ENCODE measurements at regions not wholly inside any gene's neighbourhood (a gene's known extent, or its start where the extent isn't known, plus 50 kb on each side); places are given as distances from the start of the nearest gene placed in this dataset.

DNA sequence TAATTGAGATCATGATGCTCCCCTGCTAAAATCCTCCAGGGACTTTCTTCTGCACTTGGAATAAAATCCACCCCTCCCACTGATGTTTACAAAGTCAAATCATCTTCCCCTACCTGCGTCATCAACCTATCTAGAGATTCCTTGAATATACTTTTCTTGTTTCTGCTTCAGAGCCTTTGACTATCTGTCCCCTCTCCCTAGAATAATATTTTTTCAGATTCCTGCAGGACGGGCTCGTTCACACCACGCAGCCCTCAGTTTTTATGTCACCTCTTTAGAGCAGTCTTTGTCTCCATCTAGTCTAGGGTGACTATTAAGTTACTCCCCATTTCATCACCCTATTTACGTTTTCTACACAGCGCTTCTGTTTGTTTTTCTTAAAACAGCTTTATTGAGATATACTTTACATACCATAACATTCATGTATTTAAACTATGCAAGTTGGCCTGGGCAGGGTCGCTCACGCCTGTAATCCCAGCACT, 94.8 kb upstream of the SESN3 start:
- Mint-ChIP-seq H3K9me3 (peaks cover 8% of the 10 kb centered on the region in 2 experiments), H3K27ac (peak overlapping the region in 1 of 3 experiments; percentile 4; a peak in 1 of 7 replicates), H3K36me3 (ENCODE audit: insufficient read depth in 1 of 3, low read depth in 3 of 3) (peaks cover 6 to 9% (median 7%) of the 10 kb centered on the region in 3 experiments; a peak in 6 of 7 replicates), H3K4me1 (peaks cover 25 to 27% of the 10 kb centered on the region in 2 experiments), H3K4me3 (no peak overlapping the region), H3K27me3 (ENCODE audit: low read depth) (peaks cover 3% of the 10 kb centered on the region)
- no peak overlapping the region for H2BK20ac ChIP-seq (ENCODE audit: low read depth, low read length, poor library complexity, severe bottlenecking)
- no peak overlapping the region for H4K8ac ChIP-seq (replicated peaks; ENCODE audit: insufficient read length, low read depth, low read length)
- H3K23me2 ChIP-seq (ENCODE audit: insufficient read length, low read depth, low read length, poor library complexity, severe bottlenecking): no peaks in the 10 kb centered on the region
- no peaks in the 10 kb centered on the region for H4K20me1 ChIP-seq (ENCODE audit: control insufficient read depth, insufficient read depth, insufficient read length)
- H3K56ac ChIP-seq (ENCODE audit: insufficient read length, low read depth, low read length): no peak overlapping the region
- H2AK5ac ChIP-seq (ENCODE audit: insufficient read length, low read length): no peak overlapping the region
- H3K23ac ChIP-seq (ENCODE audit: insufficient read length, low read depth, low read length): no peak overlapping the region
- no peak overlapping the region for H3K4me2 ChIP-seq (ENCODE audit: insufficient read depth, insufficient read length, low read length)
- H3K18ac ChIP-seq (ENCODE audit: insufficient read length, low read depth, low read length): no peak overlapping the region
- H2BK15ac ChIP-seq (ENCODE audit: low read depth, low read length): no peak overlapping the region
- H3T11ph ChIP-seq (ENCODE audit: low read length): no peak overlapping the region
- no peak for DNase-seq
- TF ChIP-seq, protein P1, sequence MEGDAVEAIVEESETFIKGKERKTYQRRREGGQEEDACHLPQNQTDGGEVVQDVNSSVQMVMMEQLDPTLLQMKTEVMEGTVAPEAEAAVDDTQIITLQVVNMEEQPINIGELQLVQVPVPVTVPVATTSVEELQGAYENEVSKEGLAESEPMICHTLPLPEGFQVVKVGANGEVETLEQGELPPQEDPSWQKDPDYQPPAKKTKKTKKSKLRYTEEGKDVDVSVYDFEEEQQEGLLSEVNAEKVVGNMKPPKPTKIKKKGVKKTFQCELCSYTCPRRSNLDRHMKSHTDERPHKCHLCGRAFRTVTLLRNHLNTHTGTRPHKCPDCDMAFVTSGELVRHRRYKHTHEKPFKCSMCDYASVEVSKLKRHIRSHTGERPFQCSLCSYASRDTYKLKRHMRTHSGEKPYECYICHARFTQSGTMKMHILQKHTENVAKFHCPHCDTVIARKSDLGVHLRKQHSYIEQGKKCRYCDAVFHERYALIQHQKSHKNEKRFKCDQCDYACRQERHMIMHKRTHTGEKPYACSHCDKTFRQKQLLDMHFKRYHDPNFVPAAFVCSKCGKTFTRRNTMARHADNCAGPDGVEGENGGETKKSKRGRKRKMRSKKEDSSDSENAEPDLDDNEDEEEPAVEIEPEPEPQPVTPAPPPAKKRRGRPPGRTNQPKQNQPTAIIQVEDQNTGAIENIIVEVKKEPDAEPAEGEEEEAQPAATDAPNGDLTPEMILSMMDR (conservative IDR thresholded peaks at IDR 0.05): no peak
- H2AFZ ChIP-seq (ENCODE audit: low read length): no peak overlapping the region
- H3K79me2 ChIP-seq (ENCODE audit: insufficient read depth, low read length): no peaks in the 10 kb centered on the region
- no peak overlapping the region for H2BK120ac ChIP-seq (ENCODE audit: low read depth, low read length, poor library complexity, severe bottlenecking)
- H3K27me3 ChIP-seq (ENCODE audit: insufficient read depth, low read length): no peaks in the 10 kb centered on the region
- H3K9ac ChIP-seq (ENCODE audit: extremely low read depth, insufficient read length, low read length): no peak overlapping the region
- H3K9me3 ChIP-seq (ENCODE audit: control insufficient read depth, low read depth, low read length): no peaks in the 10 kb centered on the region
- no peak overlapping the region for H4K5ac ChIP-seq (ENCODE audit: insufficient read length, low read depth, low read length)
- no peak overlapping the region for H2BK5ac ChIP-seq (ENCODE audit: insufficient read length, low read length)
- no peak overlapping the region for H4K91ac ChIP-seq (ENCODE audit: insufficient read length, low read depth, low read length)
- H2BK12ac ChIP-seq (ENCODE audit: insufficient read length, low read depth, low read length): no peak overlapping the region
- no CpG with 5 or more reads among the region's 8 CpGs for WGBS (ENCODE audit: extremely low coverage, insufficient read length, low lambda C conversion rate)
- no peak overlapping the region for H3K14ac ChIP-seq (ENCODE audit: insufficient read depth, low read length)
- peaks cover 5% of the 10 kb centered on the region; the same call in 1 of the 2 replicates for H3K4me1 ChIP-seq (ENCODE audit: insufficient read depth, low read length)
- no peaks in the 10 kb centered on the region for H3K79me1 ChIP-seq (ENCODE audit: insufficient read depth, low read depth, low read length, poor library complexity, severe bottlenecking)
- no peak overlapping the region for H3K4ac ChIP-seq (ENCODE audit: low read depth, low read length)
- H3K27ac ChIP-seq (ENCODE audit: insufficient read length, low read depth, low read length): no peak overlapping the region
